WTC11 (cell line): ENCODE measurements at regions not wholly inside any gene's neighbourhood (a gene's known extent, or its start where the extent isn't known, plus 50 kb on each side); places are given as distances from the start of the nearest gene placed in this dataset.

Experiments used
- ATAC-seq: fragments of 200-7000 bp; cut with Tn5 transposase; 2 replicates; pipeline ENCODE4 v1.10.0; 2021; ENCODE audit warnings: mild to moderate bottlenecking, moderate library complexity
- CTCF ChIA-PET: fragments of 300-600 bp; sonication (Branson Sonifier 250); formaldehyde crosslinking; loops from one replicate; lab custom pipeline; 2021; ENCODE audit warnings: antibody characterized with exemption; lab: Charles Lee
- POLR2A ChIA-PET: fragments of 350-600 bp; sonication (Branson Sonifier 250); formaldehyde crosslinking; loops from one replicate; lab custom pipeline; 2021; ENCODE audit warnings: antibody characterized with exemption; lab: Charles Lee
- DNase-seq: peaks from one replicate; pipeline ENCODE4 v3.0.0; 2021; ENCODE audit warnings: low spot score
- H3K27ac Mint-ChIP-seq: 2 replicates; pipeline ENCODE4 v1.8.0; 2021; ENCODE audit warnings: mixed read lengths
- H3K27me3 Mint-ChIP-seq: 2 replicates; pipeline ENCODE4 v1.8.0; 2021; ENCODE audit warnings: low read depth, mild to moderate bottlenecking, moderate library complexity, mixed read lengths
- H3K36me3 Mint-ChIP-seq: 2 replicates; pipeline ENCODE4 v1.8.0; 2021; ENCODE audit warnings: mixed read lengths
- H3K4me1 Mint-ChIP-seq: 2 replicates; pipeline ENCODE4 v1.8.0; 2022; ENCODE audit warnings: mixed read lengths
- H3K4me3 Mint-ChIP-seq: 2 replicates; pipeline ENCODE4 v1.8.0; 2021; ENCODE audit warnings: mild to moderate bottlenecking, moderate library complexity, mixed read lengths
- H3K9me3 Mint-ChIP-seq: 2 replicates; pipeline ENCODE4 v1.8.0; 2021; ENCODE audit warnings: mixed read lengths
- CTCF ChIP-seq: fragments of 200-600 bp; IDR thresholded peaks from 2 replicates; pipeline ENCODE4 v1.8.0; 2022; ENCODE audit warnings: antibody characterized with exemption
- E2F1 ChIP-seq: sonication (generic); formaldehyde crosslinking; IDR thresholded peaks from 2 replicates; pipeline ENCODE4 v1.8.0; 2022; ENCODE audit warnings: mild to moderate bottlenecking, missing genetic modification reagents
- E2F4 ChIP-seq: sonication (generic); formaldehyde crosslinking; IDR thresholded peaks from 2 replicates; pipeline ENCODE4 v1.8.1; 2022; ENCODE audit warnings: low read depth, mild to moderate bottlenecking, moderate library complexity, missing genetic modification reagents, borderline replicate concordance
- EMX1 ChIP-seq: fragments of 250-450 bp; sonication (Bioruptor Pico); IDR thresholded peaks from 2 replicates; pipeline ENCODE4 v1.8.0; 2021; ENCODE audit warnings: mild to moderate bottlenecking
- FOXK1 ChIP-seq: sonication (generic); formaldehyde crosslinking; IDR thresholded peaks from 2 replicates; pipeline ENCODE4 v1.8.0; 2022; ENCODE audit warnings: mild to moderate bottlenecking, moderate library complexity, missing genetic modification reagents
- FOXP1 ChIP-seq: sonication (generic); formaldehyde crosslinking; IDR thresholded peaks from 2 replicates; pipeline ENCODE4 v1.8.0; 2022; ENCODE audit warnings: missing genetic modification reagents, mild to moderate bottlenecking, moderate library complexity, borderline replicate concordance
- GABPB1 ChIP-seq: sonication (generic); formaldehyde crosslinking; IDR thresholded peaks from 2 replicates; pipeline ENCODE4 v1.8.1; 2023; ENCODE audit warnings: mild to moderate bottlenecking, missing genetic modification reagents
- GRHL2 ChIP-seq: fragments of 250-450 bp; sonication (Bioruptor Pico); IDR thresholded peaks from 2 replicates; pipeline ENCODE4 v1.8.0; 2022; ENCODE audit warnings: mild to moderate bottlenecking, moderate library complexity; ENCODE audit not compliant: insufficient replicate concordance, severe bottlenecking
- IRF2 ChIP-seq: sonication (generic); formaldehyde crosslinking; IDR thresholded peaks from 2 replicates; pipeline ENCODE4 v1.8.0; 2022; ENCODE audit warnings: low read depth, missing genetic modification reagents, borderline replicate concordance
- KAT7 ChIP-seq: sonication (generic); formaldehyde crosslinking; IDR thresholded peaks from 2 replicates; pipeline ENCODE4 v1.8.1; 2023; ENCODE audit warnings: missing genetic modification reagents, mild to moderate bottlenecking, borderline replicate concordance
- NR2C2 ChIP-seq: sonication (generic); formaldehyde crosslinking; IDR thresholded peaks from 2 replicates; pipeline ENCODE4 v1.8.0; 2022; ENCODE audit warnings: mild to moderate bottlenecking, missing genetic modification reagents
- RELA ChIP-seq: sonication (generic); formaldehyde crosslinking; IDR thresholded peaks from 2 replicates; pipeline ENCODE4 v1.8.1; 2022; ENCODE audit warnings: missing genetic modification reagents, mild to moderate bottlenecking, borderline replicate concordance
- SMAD4 ChIP-seq: sonication (generic); formaldehyde crosslinking; IDR thresholded peaks from 2 replicates; pipeline ENCODE4 v1.8.0; 2022; ENCODE audit warnings: mild to moderate bottlenecking, missing genetic modification reagents
- STAT6 ChIP-seq: sonication (generic); formaldehyde crosslinking; conservative IDR thresholded peaks from 2 replicates; pipeline ENCODE4 v1.8.1; 2023; ENCODE audit warnings: mild to moderate bottlenecking, low read depth, missing genetic modification reagents, moderate library complexity
- TCF7 ChIP-seq: sonication (generic); formaldehyde crosslinking; IDR thresholded peaks from 2 replicates; pipeline ENCODE4 v1.8.0; 2022; ENCODE audit warnings: mild to moderate bottlenecking, low read depth, missing genetic modification reagents, moderate library complexity
- TEAD4 ChIP-seq: sonication (generic); formaldehyde crosslinking; IDR thresholded peaks from 2 replicates; pipeline ENCODE4 v1.8.0; 2022; ENCODE audit warnings: mild to moderate bottlenecking, missing genetic modification reagents
- ZNF138 ChIP-seq: sonication (generic); formaldehyde crosslinking; conservative IDR thresholded peaks from 2 replicates; pipeline ENCODE4 v1.8.1; 2022; ENCODE audit warnings: mild to moderate bottlenecking, moderate library complexity, missing genetic modification reagents
- ZNF219 ChIP-seq: sonication (generic); formaldehyde crosslinking; IDR thresholded peaks from 2 replicates; pipeline ENCODE4 v1.8.0; 2023; ENCODE audit warnings: missing genetic modification reagents, mild to moderate bottlenecking, borderline replicate concordance
- ZNF263 ChIP-seq: sonication (generic); formaldehyde crosslinking; IDR thresholded peaks from 2 replicates; pipeline ENCODE4 v1.8.1; 2022; ENCODE audit warnings: low read depth, mild to moderate bottlenecking, moderate library complexity, missing genetic modification reagents
- ZNF317 ChIP-seq: sonication (generic); formaldehyde crosslinking; IDR thresholded peaks from 2 replicates; pipeline ENCODE4 v1.8.1; 2023; ENCODE audit warnings: low read depth, mild to moderate bottlenecking, moderate library complexity, missing genetic modification reagents, borderline replicate concordance
- ZNF396 ChIP-seq: fragments of 250-450 bp; sonication (Bioruptor Pico); IDR thresholded peaks from 2 replicates; pipeline ENCODE4 v1.8.0; 2021; ENCODE audit warnings: mild to moderate bottlenecking, moderate library complexity, borderline replicate concordance
- ZNF423 ChIP-seq: fragments of 250-450 bp; sonication (Bioruptor Pico); IDR thresholded peaks from 2 replicates; pipeline ENCODE4 v2.1.2; 2022; ENCODE audit warnings: mild to moderate bottlenecking, moderate library complexity
- TF ChIP-seq, protein P1 (sequence below): sonication (generic); formaldehyde crosslinking; IDR thresholded peaks from 2 replicates; pipeline ENCODE4 v1.8.0; 2023; ENCODE audit warnings: mild to moderate bottlenecking, missing genetic modification reagents
- TF ChIP-seq, protein P2 (sequence below): sonication (generic); formaldehyde crosslinking; IDR thresholded peaks from 2 replicates; pipeline ENCODE4 v1.8.1; 2022; ENCODE audit warnings: mild to moderate bottlenecking, moderate library complexity, missing genetic modification reagents

- Mint-ChIP-seq H3K4me1 (peaks cover 8% of the 10 kb centered on the region), H3K9me3 (no peaks in the 10 kb centered on the region), H3K27me3 (peaks cover 6% of the 10 kb centered on the region), H3K27ac (no peak overlapping the region), H3K36me3 (no peaks in the 10 kb centered on the region), H3K4me3 (no peak overlapping the region)
- ChIA-PET CTCF (no interaction called here), POLR2A (no interaction called here)
- ATAC-seq: peak; percentile 87
- DNase-seq: no peak
- TF ChIP-seq ZNF219 (no peak), CTCF (no peak), FOXP1 (CRISPR knock-in tag) (no peak), GABPB1 (CRISPR knock-in tag) (no peak), NR2C2 (CRISPR knock-in tag) (no peak), STAT6 (CRISPR knock-in tag) (no peak), E2F4 (CRISPR knock-in tag) (no peak), ZNF396 (no peak), SMAD4 (CRISPR knock-in tag) (no peak), EMX1 (CRISPR knock-in tag) (no peak), FOXK1 (CRISPR knock-in tag) (no peak), ZNF423 (CRISPR knock-in tag) (no peak), TCF7 (no peak), RELA (CRISPR knock-in tag) (no peak), IRF2 (CRISPR knock-in tag) (no peak), GRHL2 (CRISPR knock-in tag) (no peak)
- TF ChIP-seq, protein P1, sequence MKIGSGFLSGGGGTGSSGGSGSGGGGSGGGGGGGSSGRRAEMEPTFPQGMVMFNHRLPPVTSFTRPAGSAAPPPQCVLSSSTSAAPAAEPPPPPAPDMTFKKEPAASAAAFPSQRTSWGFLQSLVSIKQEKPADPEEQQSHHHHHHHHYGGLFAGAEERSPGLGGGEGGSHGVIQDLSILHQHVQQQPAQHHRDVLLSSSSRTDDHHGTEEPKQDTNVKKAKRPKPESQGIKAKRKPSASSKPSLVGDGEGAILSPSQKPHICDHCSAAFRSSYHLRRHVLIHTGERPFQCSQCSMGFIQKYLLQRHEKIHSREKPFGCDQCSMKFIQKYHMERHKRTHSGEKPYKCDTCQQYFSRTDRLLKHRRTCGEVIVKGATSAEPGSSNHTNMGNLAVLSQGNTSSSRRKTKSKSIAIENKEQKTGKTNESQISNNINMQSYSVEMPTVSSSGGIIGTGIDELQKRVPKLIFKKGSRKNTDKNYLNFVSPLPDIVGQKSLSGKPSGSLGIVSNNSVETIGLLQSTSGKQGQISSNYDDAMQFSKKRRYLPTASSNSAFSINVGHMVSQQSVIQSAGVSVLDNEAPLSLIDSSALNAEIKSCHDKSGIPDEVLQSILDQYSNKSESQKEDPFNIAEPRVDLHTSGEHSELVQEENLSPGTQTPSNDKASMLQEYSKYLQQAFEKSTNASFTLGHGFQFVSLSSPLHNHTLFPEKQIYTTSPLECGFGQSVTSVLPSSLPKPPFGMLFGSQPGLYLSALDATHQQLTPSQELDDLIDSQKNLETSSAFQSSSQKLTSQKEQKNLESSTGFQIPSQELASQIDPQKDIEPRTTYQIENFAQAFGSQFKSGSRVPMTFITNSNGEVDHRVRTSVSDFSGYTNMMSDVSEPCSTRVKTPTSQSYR (CRISPR knock-in tag): no peak
Observed at GRCh38 chr4:19319607-19320006, 932.1 kb upstream of the SLIT2 start.

DNA sequence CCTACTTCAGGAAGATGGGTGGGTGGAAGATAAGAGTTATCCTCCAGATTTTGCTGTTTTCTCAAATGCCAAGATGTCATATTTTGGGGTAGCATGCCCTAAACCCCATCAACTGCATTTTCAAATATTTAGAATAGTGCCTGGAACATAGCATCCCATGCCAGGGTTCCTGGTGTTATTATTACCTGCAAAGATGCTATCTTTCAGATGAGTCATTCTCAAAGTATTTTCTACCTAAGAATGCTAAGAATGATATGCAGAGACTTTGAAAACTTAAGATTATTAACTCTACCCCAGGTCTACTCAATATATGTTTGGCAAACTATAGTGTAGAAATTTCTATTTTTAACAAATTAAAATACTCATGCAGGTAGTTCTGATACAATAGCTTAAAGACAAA lies 934.3 kb upstream of the SLIT2 start:
- Mint-ChIP-seq H3K27ac (no peak overlapping the region), H3K4me3 (no peak overlapping the region), H3K4me1 (peaks cover 8% of the 10 kb centered on the region), H3K36me3 (no peaks in the 10 kb centered on the region), H3K27me3 (peaks cover 6% of the 10 kb centered on the region), H3K9me3 (no peaks in the 10 kb centered on the region)
- POLR2A ChIA-PET: no interaction called here
- DNase-seq: no peak
- no peak for TF ChIP-seq ZNF263 (CRISPR knock-in tag)
- TF ChIP-seq, protein P2, sequence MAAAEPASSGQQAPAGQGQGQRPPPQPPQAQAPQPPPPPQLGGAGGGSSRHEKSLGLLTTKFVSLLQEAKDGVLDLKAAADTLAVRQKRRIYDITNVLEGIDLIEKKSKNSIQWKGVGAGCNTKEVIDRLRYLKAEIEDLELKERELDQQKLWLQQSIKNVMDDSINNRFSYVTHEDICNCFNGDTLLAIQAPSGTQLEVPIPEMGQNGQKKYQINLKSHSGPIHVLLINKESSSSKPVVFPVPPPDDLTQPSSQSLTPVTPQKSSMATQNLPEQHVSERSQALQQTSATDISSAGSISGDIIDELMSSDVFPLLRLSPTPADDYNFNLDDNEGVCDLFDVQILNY (CRISPR knock-in tag): no peak
- TF ChIP-seq ZNF138 (CRISPR knock-in tag): no peak
- no peak for TF ChIP-seq RELA (CRISPR knock-in tag)
- TF ChIP-seq KAT7 (CRISPR knock-in tag): no peak
- no peak for TF ChIP-seq E2F1 (CRISPR knock-in tag)
- no peak for TF ChIP-seq TEAD4 (CRISPR knock-in tag)
- TF ChIP-seq ZNF317 (CRISPR knock-in tag): no peak
- no peak for ATAC-seq
- CTCF ChIA-PET: no interaction called here
